H1 (cell line): ENCODE measurements at regions not wholly inside any gene's neighbourhood (a gene's known extent, or its start where the extent isn't known, plus 50 kb on each side); places are given as distances from the start of the nearest gene placed in this dataset.

Experiments
- CTCF ChIA-PET: fragments of 300-600 bp; sonication (Branson Sonifier 250); formaldehyde crosslinking; loops from one replicate; lab custom pipeline; 2021; ENCODE audit not compliant: partially characterized antibody; lab: Charles Lee
- POLR2A ChIA-PET: fragments of 300-600 bp; sonication (Branson Sonifier 250); formaldehyde crosslinking; loops from one replicate; lab custom pipeline; 2021; ENCODE audit warnings: inconsistent platforms; ENCODE audit not compliant: partially characterized antibody; lab: Charles Lee
- DNase-seq, 2 experiments: peaks; one replicate each; pipeline versions ENCODE4 v3.0.0 to v3.0.0-alpha.2; 2010 to 2022; ENCODE audit warnings: low spot score in 2 of 2, low read depth in 1 of 2, mixed read lengths in 1 of 2
- FAIRE-seq: peaks from 2 replicates; lab custom pipeline; 2011; peaks lifted over from hg19 to GRCh38; lab: Jason Lieb, UNC
- H2AFZ ChIP-seq: 2 replicates; pipeline ENCODE4 v1.8.1; 2012; ENCODE audit warnings: low read length, inconsistent platforms
- H2AK5ac ChIP-seq: 2 replicates; pipeline ENCODE4 v1.6.1; 2013; ENCODE audit warnings: low read depth, low read length
- H2BK120ac ChIP-seq: replicated peaks from 2 replicates; pipeline ENCODE3; 2013; ENCODE audit warnings: low read depth, low read length, inconsistent platforms
- H2BK12ac ChIP-seq: 2 replicates; pipeline ENCODE4 v1.6.1; 2013; ENCODE audit warnings: low read depth, low read length
- H2BK15ac ChIP-seq: 2 replicates; pipeline ENCODE4 v1.6.1; 2013; ENCODE audit warnings: low read length
- H2BK20ac ChIP-seq: 2 replicates; pipeline ENCODE4 v1.6.1; 2013; ENCODE audit warnings: low read length
- H2BK5ac ChIP-seq: 2 replicates; pipeline ENCODE4 v1.6.1; 2013; ENCODE audit warnings: low read depth, low read length
- H3K14ac ChIP-seq: 2 replicates; pipeline ENCODE4 v1.6.1; 2013; ENCODE audit warnings: inconsistent platforms; ENCODE audit not compliant: insufficient read length
- H3K18ac ChIP-seq: 2 replicates; pipeline ENCODE4 v1.6.1; 2013; ENCODE audit warnings: low read length; ENCODE audit errors: extremely low read depth
- H3K23ac ChIP-seq: 2 replicates; pipeline ENCODE4 v1.6.1; 2013; ENCODE audit warnings: inconsistent platforms; ENCODE audit not compliant: insufficient read length
- H3K23me2 ChIP-seq: 2 replicates; pipeline ENCODE4 v1.6.1; 2013; ENCODE audit warnings: low read depth, low read length
- H3K27ac ChIP-seq: 2 replicates; pipeline ENCODE4 v1.6.1; 2011; ENCODE audit warnings: low read depth, low read length, inconsistent platforms
- H3K27me3 ChIP-seq, 4 experiments: replicated peaks in 1 of 4; 1 replicate in 1 of 4; 2 replicates in 3 of 4; pipeline versions ENCODE4 v1.6.1 to v1.8.1; 2011 to 2013; ENCODE audit warnings: low read length in 3 of 4, mild to moderate bottlenecking in 3 of 4, inconsistent platforms in 2 of 4, mixed read lengths in 2 of 4, moderate library complexity in 1 of 4; ENCODE audit not compliant: control insufficient read depth in 3 of 4, insufficient read depth in 3 of 4; ENCODE audit errors: extremely low read depth in 1 of 4
- H3K36me3 ChIP-seq, 4 experiments: 2 replicates each; pipeline versions ENCODE4 v1.6.1 to v1.8.1; 2011 to 2013; ENCODE audit warnings: mild to moderate bottlenecking in 4 of 4, low read length in 3 of 4, moderate library complexity in 2 of 4, control low read depth in 1 of 4, inconsistent platforms in 1 of 4; ENCODE audit not compliant: insufficient read depth in 4 of 4, control insufficient read depth in 2 of 4
- H3K4ac ChIP-seq: replicated peaks from 2 replicates; pipeline ENCODE3; 2013; ENCODE audit warnings: low read length, low read depth, mixed read lengths, inconsistent platforms; ENCODE audit not compliant: insufficient read length
- H3K4me1 ChIP-seq, 4 experiments: replicated peaks in 1 of 4; 1 replicate in 1 of 4; 2 replicates in 3 of 4; pipeline versions ENCODE4 v1.6.1 to v1.8.1; 2011 to 2013; ENCODE audit warnings: low read length in 3 of 4, inconsistent platforms in 2 of 4, mixed read lengths in 1 of 4; ENCODE audit not compliant: insufficient read depth in 4 of 4, control insufficient read depth in 3 of 4
- H3K4me2 ChIP-seq, 2 experiments: 2 replicates each; pipeline versions ENCODE4 v1.6.1 to v1.8.1; 2011 to 2013; ENCODE audit warnings: low read depth in 2 of 2, low read length in 2 of 2, control low read depth in 1 of 2, inconsistent platforms in 1 of 2, mild to moderate bottlenecking in 1 of 2; ENCODE audit not compliant: insufficient read depth in 1 of 2
- H3K4me3 ChIP-seq, 4 experiments: fragments of 200-600, 300-600 bp in 1 of 4; sonication (generic), shearing (Covaris generic), sonication (Bioruptor Twin) in 1 of 4; 2 replicates each; pipeline versions ENCODE4 v1.5.1 to v1.8.1; 2011 to 2016; ENCODE audit warnings: low read length in 4 of 4, low read depth in 3 of 4, control low read depth in 2 of 4, inconsistent platforms in 2 of 4, mild to moderate bottlenecking in 2 of 4, mixed read lengths in 1 of 4, moderate library complexity in 1 of 4; ENCODE audit not compliant: insufficient read depth in 2 of 4; ENCODE audit errors: extremely low read depth in 1 of 4
- H3K56ac ChIP-seq: replicated peaks from 2 replicates; pipeline ENCODE3; 2013; ENCODE audit warnings: low read depth, mild to moderate bottlenecking, mixed read lengths, low read length, inconsistent platforms; ENCODE audit not compliant: insufficient read length
- H3K79me1 ChIP-seq: 2 replicates; pipeline ENCODE4 v1.6.1; 2013; ENCODE audit warnings: low read depth, low read length, control low read depth
- H3K79me2 ChIP-seq, 2 experiments: 2 replicates each; pipeline versions ENCODE4 v1.6.1 to v1.8.1; 2012 to 2013; ENCODE audit warnings: low read length in 2 of 2, mild to moderate bottlenecking in 2 of 2, inconsistent platforms in 1 of 2; ENCODE audit not compliant: insufficient read depth in 2 of 2, control insufficient read depth in 1 of 2
- H3K9ac ChIP-seq, 4 experiments: replicated peaks in 1 of 4; 1 replicate in 1 of 4; 2 replicates in 3 of 4; pipeline versions ENCODE4 v1.6.1 to v1.8.1; 2011 to 2013; ENCODE audit warnings: low read depth in 3 of 4, low read length in 3 of 4, control low read depth in 2 of 4, mild to moderate bottlenecking in 2 of 4, moderate library complexity in 2 of 4, inconsistent platforms in 1 of 4; ENCODE audit errors: extremely low read depth in 1 of 4
- H3K9me3 ChIP-seq, 2 experiments: 2 replicates each; pipeline versions ENCODE4 v1.6.1 to v1.8.1; 2012 to 2013; ENCODE audit warnings: mild to moderate bottlenecking in 2 of 2, moderate library complexity in 2 of 2, control low read depth in 1 of 2, inconsistent platforms in 1 of 2, low read depth in 1 of 2, low read length in 1 of 2, mixed read lengths in 1 of 2; ENCODE audit not compliant: insufficient read depth in 2 of 2
- H4K20me1 ChIP-seq, 2 experiments: replicated peaks in 1 of 2; 2 replicates each; pipeline versions ENCODE3 to v1.8.1; 2011 to 2013; ENCODE audit warnings: inconsistent platforms in 2 of 2, low read length in 2 of 2, mild to moderate bottlenecking in 1 of 2; ENCODE audit not compliant: insufficient read depth in 2 of 2, control insufficient read depth in 1 of 2
- H4K5ac ChIP-seq: 2 replicates; pipeline ENCODE4 v1.6.1; 2013; ENCODE audit warnings: low read length, low read depth, mixed read lengths, inconsistent platforms; ENCODE audit not compliant: insufficient read length
- H4K8ac ChIP-seq: 2 replicates; pipeline ENCODE4 v1.8.0; 2013; ENCODE audit warnings: mild to moderate bottlenecking, moderate library complexity, low read length, inconsistent platforms; ENCODE audit not compliant: insufficient read depth; ENCODE audit errors: extremely low read depth
- H4K91ac ChIP-seq: replicated peaks from 2 replicates; pipeline ENCODE3; 2013; ENCODE audit warnings: low read length, mixed read lengths, inconsistent platforms; ENCODE audit not compliant: insufficient read length
- ATF2 ChIP-seq: IDR thresholded peaks from 2 replicates; pipeline ENCODE4 v1.6.1; 2012; ENCODE audit warnings: low read length, inconsistent platforms
- CEBPB ChIP-seq: IDR thresholded peaks from 2 replicates; pipeline ENCODE4 v1.6.1; 2012; ENCODE audit warnings: low read depth, low read length
- MAFK ChIP-seq: IDR thresholded peaks from 2 replicates; pipeline ENCODE4 v1.6.1; 2012; ENCODE audit warnings: low read depth, mild to moderate bottlenecking, improper control_type of control experiment, low read length
- POLR2A ChIP-seq, 2 experiments: IDR thresholded peaks; 1 replicate in 1 of 2; 2 replicates in 1 of 2; pipeline ENCODE4 v1.6.1; 2011; ENCODE audit warnings: low read depth in 2 of 2, low read length in 2 of 2, mild to moderate bottlenecking in 2 of 2; ENCODE audit errors: control extremely low read depth in 1 of 2
- RBBP5 ChIP-seq: IDR thresholded peaks from 2 replicates; pipeline ENCODE4 v1.7.1; 2012; ENCODE audit warnings: low read depth, mild to moderate bottlenecking, inconsistent platforms, low read length, moderate library complexity, borderline replicate concordance
- SIRT6 ChIP-seq: IDR thresholded peaks from one replicate; pipeline ENCODE4 v1.7.1; 2012; ENCODE audit warnings: low read length, inconsistent platforms
- SP1 ChIP-seq: IDR thresholded peaks from 2 replicates; pipeline ENCODE4 v1.6.1; 2011; ENCODE audit warnings: low read depth, low read length
- SP2 ChIP-seq: IDR thresholded peaks from 2 replicates; pipeline ENCODE4 v1.6.1; 2012; ENCODE audit warnings: mild to moderate bottlenecking, low read length, inconsistent platforms
- SUZ12 ChIP-seq: fragments of 200-600 bp; sonication (generic); IDR thresholded peaks from 2 replicates; pipeline ENCODE4 v1.6.1; 2012; ENCODE audit warnings: mild to moderate bottlenecking, inconsistent platforms, low read length, moderate library complexity, mixed read lengths
- YY1 ChIP-seq: IDR thresholded peaks from 2 replicates; pipeline ENCODE4 v1.6.1; 2011; ENCODE audit warnings: low read depth, mild to moderate bottlenecking, low read length
- ZNF274 ChIP-seq: IDR thresholded peaks from 2 replicates; pipeline ENCODE4 v1.7.0; 2012; ENCODE audit warnings: low read length, borderline replicate concordance; ENCODE audit errors: extremely low read depth
- WGBS, 2 experiments: shearing (Covaris generic) in 1 of 2; methylation state at CpG; one replicate each; pipeline versions ENCODE4 v1.1.6 to v1.1.7; 2013 to 2015; ENCODE audit warnings: low lambda C conversion rate in 2 of 2, mixed read lengths in 2 of 2, inconsistent platforms in 1 of 2, low coverage in 1 of 2, missing lambda C conversion rate in 1 of 2; ENCODE audit not compliant: insufficient replicate concordance in 2 of 2, insufficient coverage in 1 of 2, insufficient read length in 1 of 2; ENCODE audit errors: extremely low coverage in 1 of 2, missing lambda C conversion rate in 1 of 2; 5-methylcytosine and 5-hydroxymethylcytosine counted together

- Histone ChIP-seq H2BK5ac (no peak overlapping the region), H2BK120ac (no peak overlapping the region), H3K36me3 (no peaks in the 10 kb centered on the region), H2BK12ac (0 out of 2 replicates have a peak overlapping the region, but pooled peaks have one; percentile 17), H3K79me1 (no peaks in the 10 kb centered on the region), H2BK20ac (no peak overlapping the region), H3K56ac (no peak overlapping the region), H3K4ac (no peak overlapping the region), H3K18ac (no peak overlapping the region), H3K9ac (no peak overlapping the region), H3K4me2 (no peak overlapping the region), H2BK15ac (no peak overlapping the region), H4K20me1 (no peaks in the 10 kb centered on the region), H3K79me2 (no peaks in the 10 kb centered on the region), H4K5ac (no peak overlapping the region), H3K23me2 (peaks cover 4% of the 10 kb centered on the region; the same call in 1 of the 2 replicates), H3K4me3 (no peak overlapping the region), H3K23ac (no peak overlapping the region), H3K9me3 (no peaks in the 10 kb centered on the region), H4K8ac (no peak overlapping the region), H4K91ac (no peak overlapping the region), H3K14ac (no peak overlapping the region), H2AK5ac (no peak overlapping the region), H3K4me1 (no peaks in the 10 kb centered on the region), H2AFZ (no peak overlapping the region), H3K27ac (no peak overlapping the region), H3K27me3 (no peaks in the 10 kb centered on the region; a peak in 1 of 7 replicates)
- 89% methylated on average over 29 of the region's 29 CpGs; no CpG with 5 or more reads in 1 of the 2 experiments for WGBS, 2 experiments
- POLR2A ChIA-PET = no interaction called here
- CTCF ChIA-PET = interaction anchor here (1.1 kb wide), 1 partner anchor 63 kb away, joined by 3 read pairs; no protein-coding TSS in a partner anchor
- TF ChIP-seq POLR2A (IDR thresholded peaks at IDR 0.05; ENCODE audit: control extremely low read depth in 1 of 2, low read depth in 2 of 2, low read length in 2 of 2) = no peak
- TF ChIP-seq SIRT6 = no peak
- TF ChIP-seq YY1 = no peak
- TF ChIP-seq ZNF274 = no peak
- no peak for TF ChIP-seq SP1
- no peak for TF ChIP-seq SP2
- no peak for TF ChIP-seq CEBPB
- no peak for TF ChIP-seq RBBP5
- TF ChIP-seq MAFK = no peak
- TF ChIP-seq SUZ12 = no peak
- no peak for TF ChIP-seq ATF2
- FAIRE-seq = no peak
- DNase-seq = no peak
Measured at GRCh38 chr22:48845356-48845936, 982.2 kb downstream of the BRD1 start.
